ENCODE measurements at regions not wholly inside any gene's neighbourhood (a gene's known extent, or its start where the extent isn't known, plus 50 kb on each side); places are given as distances from the start of the nearest gene placed in this dataset.

- DNase-seq = no peak
Observed at GRCh38 chr4:41318839-41319530, 62.3 kb downstream of the UCHL1 start.

GRCh38 chr4:41319553-41319952 lies 62.8 kb downstream of the UCHL1 start:
- no peak for DNase-seq

- DNase-seq = no peak
Observed at GRCh38 chr4:41320278-41320677, 63.5 kb downstream of the UCHL1 start.

- no peak for DNase-seq
Observed at GRCh38 chr4:41320786-41321185, 64.1 kb downstream of the UCHL1 start.

- no peak for DNase-seq
Observed at GRCh38 chr4:41321216-41321945, 64.7 kb downstream of the UCHL1 start.

- DNase-seq = no peak
Observed at GRCh38 chr4:41322617-41323016, 65.9 kb downstream of the UCHL1 start.

GRCh38 chr4:41323179-41323578 lies 66.5 kb downstream of the UCHL1 start:
- no peak for DNase-seq

GRCh38 chr4:41323706-41324105 lies 67.0 kb downstream of the UCHL1 start:
- DNase-seq = no peak

- DNase-seq = no peak
Observed at GRCh38 chr4:41324861-41325260, 68.1 kb downstream of the UCHL1 start.

GRCh38 chr4:41325901-41326300 lies 69.2 kb downstream of the UCHL1 start:
- DNase-seq = no peak

- DNase-seq = no peak
Observed at GRCh38 chr4:41326776-41327175, 70.0 kb downstream of the UCHL1 start.

- DNase-seq = no peak
Observed at GRCh38 chr4:41327770-41328169, 71.0 kb downstream of the UCHL1 start.

- DNase-seq = no peak
Observed at GRCh38 chr4:41329361-41329760, 72.6 kb downstream of the UCHL1 start.

GRCh38 chr4:41331224-41331623 lies 74.5 kb downstream of the UCHL1 start:
- DNase-seq = no peak

GRCh38 chr4:41332510-41333054 lies 75.9 kb downstream of the UCHL1 start:
- no peak for DNase-seq

- DNase-seq = no peak
Observed at GRCh38 chr4:41334182-41334581, 77.5 kb downstream of the UCHL1 start.

- DNase-seq = peak in 1 of 2 experiments; percentile 56
Observed at GRCh38 chr4:41339812-41340809, 83.4 kb downstream of the UCHL1 start.

GRCh38 chr4:41346306-41347061 lies 89.8 kb downstream of the UCHL1 start:
- DNase-seq = no peak

- no peak for DNase-seq
Observed at GRCh38 chr4:41349021-41349420, 92.3 kb downstream of the UCHL1 start.

GRCh38 chr4:41358647-41359421 lies 102.1 kb downstream of the UCHL1 start:
- DNase-seq = peak in 1 of 2 experiments; percentile 30

- DNase-seq = no peak
Observed at GRCh38 chr4:41359422-41359775, 102.7 kb downstream of the UCHL1 start.

- DNase-seq = no peak
Observed at GRCh38 chr4:41359836-41360213, 103.1 kb downstream of the UCHL1 start.

All from cerebellar nuclear complex (tissue), 1 donor.